ENCODE measurements at regions not wholly inside any gene's neighbourhood (a gene's known extent, or its start where the extent isn't known, plus 50 kb on each side); places are given as distances from the start of the nearest gene placed in this dataset.

- Histone ChIP-seq H3K27ac (ENCODE audit: low read depth, low read length) (no peak overlapping the region), H2BK120ac (ENCODE audit: low read depth, low read length) (no peak overlapping the region), H3K4ac (ENCODE audit: low read depth, low read length) (no peak overlapping the region), H2BK15ac (replicated peaks; ENCODE audit: low read depth) (no peak overlapping the region), H4K5ac (ENCODE audit: low read length) (no peak overlapping the region), H2BK5ac (ENCODE audit: low read length) (no peak overlapping the region), H3K79me1 (ENCODE audit: low read length) (no peaks in the 10 kb centered on the region), H3K4me2 (ENCODE audit: low read length) (no peak overlapping the region), H3K4me3 (ENCODE audit: low read length) (no peak overlapping the region), H2AK5ac (ENCODE audit: low read length) (no peak overlapping the region), H4K8ac (ENCODE audit: low read depth, low read length) (no peak overlapping the region), H3K27me3 (ENCODE audit: insufficient read depth, low read length, poor library complexity) (no peaks in the 10 kb centered on the region), H3K56ac (ENCODE audit: low read length) (no peak overlapping the region), H3K18ac (ENCODE audit: low read length) (no peak overlapping the region), H3K36me3 (ENCODE audit: control insufficient read depth, insufficient read depth, low read length) (no peaks in the 10 kb centered on the region), H3K79me2 (ENCODE audit: control insufficient read depth, insufficient read depth, low read length) (no peaks in the 10 kb centered on the region), H3K23ac (ENCODE audit: low read length) (no peak overlapping the region), H3K9ac (ENCODE audit: low read length) (no peak overlapping the region), H3K4me1 (ENCODE audit: control insufficient read depth, low read depth, low read length) (no peaks in the 10 kb centered on the region)
- no CpG with 5 or more reads among the region's 2 CpGs for WGBS (ENCODE audit: extremely low coverage, insufficient coverage, low lambda C conversion rate)
- no peak for DNase-seq
Observed at GRCh38 chr5:118616281-118616680, 372.1 kb downstream of the DTWD2 start.

- Histone ChIP-seq H4K5ac (ENCODE audit: low read length) (no peak overlapping the region), H3K4me1 (ENCODE audit: control insufficient read depth, low read depth, low read length) (no peaks in the 10 kb centered on the region), H2BK120ac (ENCODE audit: low read depth, low read length) (no peak overlapping the region), H3K79me1 (ENCODE audit: low read length) (no peaks in the 10 kb centered on the region), H3K23ac (ENCODE audit: low read length) (no peak overlapping the region), H3K4ac (ENCODE audit: low read depth, low read length) (no peak overlapping the region), H3K27ac (ENCODE audit: low read depth, low read length) (no peak overlapping the region), H2BK5ac (ENCODE audit: low read length) (no peak overlapping the region), H3K9ac (ENCODE audit: low read length) (no peak overlapping the region), H3K79me2 (ENCODE audit: control insufficient read depth, insufficient read depth, low read length) (no peaks in the 10 kb centered on the region), H3K27me3 (ENCODE audit: insufficient read depth, low read length, poor library complexity) (no peaks in the 10 kb centered on the region), H3K56ac (ENCODE audit: low read length) (no peak overlapping the region), H2AK5ac (ENCODE audit: low read length) (no peak overlapping the region), H4K8ac (ENCODE audit: low read depth, low read length) (no peak overlapping the region), H3K36me3 (ENCODE audit: control insufficient read depth, insufficient read depth, low read length) (no peaks in the 10 kb centered on the region), H3K18ac (ENCODE audit: low read length) (no peak overlapping the region), H2BK15ac (replicated peaks; ENCODE audit: low read depth) (no peak overlapping the region), H3K4me2 (ENCODE audit: low read length) (no peak overlapping the region), H3K4me3 (ENCODE audit: low read length) (no peak overlapping the region)
- no peak for DNase-seq
- no CpG with 5 or more reads among the region's 9 CpGs for WGBS (ENCODE audit: extremely low coverage, insufficient coverage, low lambda C conversion rate)
Observed at GRCh38 chr5:118614731-118615456, 373.5 kb downstream of the DTWD2 start.

GRCh38 chr5:118611332-118611945, 376.9 kb downstream of the DTWD2 start:
- H3K23ac ChIP-seq (ENCODE audit: low read length) = no peak overlapping the region
- no peak overlapping the region for H2BK15ac ChIP-seq (replicated peaks; ENCODE audit: low read depth)
- no peaks in the 10 kb centered on the region for H3K79me1 ChIP-seq (ENCODE audit: low read length)
- no peak overlapping the region for H4K5ac ChIP-seq (ENCODE audit: low read length)
- no peak overlapping the region for H3K9ac ChIP-seq (ENCODE audit: low read length)
- no peak overlapping the region for H3K4me3 ChIP-seq (ENCODE audit: low read length)
- no peaks in the 10 kb centered on the region for H3K36me3 ChIP-seq (ENCODE audit: control insufficient read depth, insufficient read depth, low read length)
- H3K4me2 ChIP-seq (ENCODE audit: low read length) = no peak overlapping the region
- H3K4ac ChIP-seq (ENCODE audit: low read depth, low read length) = no peak overlapping the region
- H3K27ac ChIP-seq (ENCODE audit: low read depth, low read length) = no peak overlapping the region
- H3K27me3 ChIP-seq (ENCODE audit: insufficient read depth, low read length, poor library complexity) = no peaks in the 10 kb centered on the region
- H2AK5ac ChIP-seq (ENCODE audit: low read length) = no peak overlapping the region
- no peak overlapping the region for H4K8ac ChIP-seq (ENCODE audit: low read depth, low read length)
- DNase-seq = peak; percentile 53
- no peaks in the 10 kb centered on the region for H3K4me1 ChIP-seq (ENCODE audit: control insufficient read depth, low read depth, low read length)
- H3K18ac ChIP-seq (ENCODE audit: low read length) = no peak overlapping the region
- H2BK5ac ChIP-seq (ENCODE audit: low read length) = no peak overlapping the region
- no CpG with 5 or more reads among the region's 5 CpGs for WGBS (ENCODE audit: extremely low coverage, insufficient coverage, low lambda C conversion rate)
- no peak overlapping the region for H3K56ac ChIP-seq (ENCODE audit: low read length)
- no peak overlapping the region for H2BK120ac ChIP-seq (ENCODE audit: low read depth, low read length)
- H3K79me2 ChIP-seq (ENCODE audit: control insufficient read depth, insufficient read depth, low read length) = no peaks in the 10 kb centered on the region

- Histone ChIP-seq H4K8ac (ENCODE audit: low read depth, low read length) (no peak overlapping the region), H2BK120ac (ENCODE audit: low read depth, low read length) (no peak overlapping the region), H3K27me3 (ENCODE audit: insufficient read depth, low read length, poor library complexity) (no peaks in the 10 kb centered on the region), H3K4ac (ENCODE audit: low read depth, low read length) (no peak overlapping the region), H2AK5ac (ENCODE audit: low read length) (no peak overlapping the region), H3K4me2 (ENCODE audit: low read length) (no peak overlapping the region), H3K18ac (ENCODE audit: low read length) (no peak overlapping the region), H3K27ac (ENCODE audit: low read depth, low read length) (no peak overlapping the region), H2BK15ac (replicated peaks; ENCODE audit: low read depth) (no peak overlapping the region), H3K79me1 (ENCODE audit: low read length) (no peaks in the 10 kb centered on the region), H3K9ac (ENCODE audit: low read length) (no peak overlapping the region), H3K4me1 (ENCODE audit: control insufficient read depth, low read depth, low read length) (no peaks in the 10 kb centered on the region), H3K23ac (ENCODE audit: low read length) (no peak overlapping the region), H3K79me2 (ENCODE audit: control insufficient read depth, insufficient read depth, low read length) (no peaks in the 10 kb centered on the region), H4K5ac (ENCODE audit: low read length) (no peak overlapping the region), H3K56ac (ENCODE audit: low read length) (no peak overlapping the region), H3K36me3 (ENCODE audit: control insufficient read depth, insufficient read depth, low read length) (no peaks in the 10 kb centered on the region), H2BK5ac (ENCODE audit: low read length) (no peak overlapping the region), H3K4me3 (ENCODE audit: low read length) (no peak overlapping the region)
- WGBS (ENCODE audit: extremely low coverage, insufficient coverage, low lambda C conversion rate) = no CpG with 5 or more reads among the region's 7 CpGs
- no peak for DNase-seq
Observed at GRCh38 chr5:118606940-118607339, 381.4 kb downstream of the DTWD2 start.

GRCh38 chr5:118605761-118606160, 382.6 kb downstream of the DTWD2 start:
- no peak overlapping the region for H3K27ac ChIP-seq (ENCODE audit: low read depth, low read length)
- no peak overlapping the region for H4K5ac ChIP-seq (ENCODE audit: low read length)
- no peak overlapping the region for H2BK120ac ChIP-seq (ENCODE audit: low read depth, low read length)
- no peak overlapping the region for H2BK15ac ChIP-seq (replicated peaks; ENCODE audit: low read depth)
- H2BK5ac ChIP-seq (ENCODE audit: low read length) = no peak overlapping the region
- H3K27me3 ChIP-seq (ENCODE audit: insufficient read depth, low read length, poor library complexity) = no peaks in the 10 kb centered on the region
- no peak overlapping the region for H3K9ac ChIP-seq (ENCODE audit: low read length)
- no peaks in the 10 kb centered on the region for H3K4me1 ChIP-seq (ENCODE audit: control insufficient read depth, low read depth, low read length)
- no peak overlapping the region for H3K4me2 ChIP-seq (ENCODE audit: low read length)
- no CpG with 5 or more reads among the region's 3 CpGs for WGBS (ENCODE audit: extremely low coverage, insufficient coverage, low lambda C conversion rate)
- no peak overlapping the region for H4K8ac ChIP-seq (ENCODE audit: low read depth, low read length)
- no peak for DNase-seq
- H3K36me3 ChIP-seq (ENCODE audit: control insufficient read depth, insufficient read depth, low read length) = no peaks in the 10 kb centered on the region
- H3K23ac ChIP-seq (ENCODE audit: low read length) = no peak overlapping the region
- H3K79me1 ChIP-seq (ENCODE audit: low read length) = no peaks in the 10 kb centered on the region
- no peak overlapping the region for H3K4ac ChIP-seq (ENCODE audit: low read depth, low read length)
- H3K18ac ChIP-seq (ENCODE audit: low read length) = no peak overlapping the region
- no peak overlapping the region for H3K4me3 ChIP-seq (ENCODE audit: low read length)
- H2AK5ac ChIP-seq (ENCODE audit: low read length) = no peak overlapping the region
- no peaks in the 10 kb centered on the region for H3K79me2 ChIP-seq (ENCODE audit: control insufficient read depth, insufficient read depth, low read length)
- H3K56ac ChIP-seq (ENCODE audit: low read length) = no peak overlapping the region

GRCh38 chr5:118604106-118604505, 384.2 kb downstream of the DTWD2 start:
- Histone ChIP-seq H3K9ac (ENCODE audit: low read length) (no peak overlapping the region), H3K4ac (ENCODE audit: low read depth, low read length) (no peak overlapping the region), H3K4me2 (ENCODE audit: low read length) (no peak overlapping the region), H3K56ac (ENCODE audit: low read length) (no peak overlapping the region), H3K27ac (ENCODE audit: low read depth, low read length) (no peak overlapping the region), H2BK5ac (ENCODE audit: low read length) (no peak overlapping the region), H2BK15ac (replicated peaks; ENCODE audit: low read depth) (no peak overlapping the region), H4K8ac (ENCODE audit: low read depth, low read length) (no peak overlapping the region), H3K79me1 (ENCODE audit: low read length) (no peaks in the 10 kb centered on the region), H3K4me1 (ENCODE audit: control insufficient read depth, low read depth, low read length) (no peaks in the 10 kb centered on the region), H4K5ac (ENCODE audit: low read length) (no peak overlapping the region), H3K27me3 (ENCODE audit: insufficient read depth, low read length, poor library complexity) (no peaks in the 10 kb centered on the region), H3K23ac (ENCODE audit: low read length) (no peak overlapping the region), H3K36me3 (ENCODE audit: control insufficient read depth, insufficient read depth, low read length) (no peaks in the 10 kb centered on the region), H3K18ac (ENCODE audit: low read length) (no peak overlapping the region), H3K4me3 (ENCODE audit: low read length) (no peak overlapping the region), H3K79me2 (ENCODE audit: control insufficient read depth, insufficient read depth, low read length) (no peaks in the 10 kb centered on the region), H2BK120ac (ENCODE audit: low read depth, low read length) (no peak overlapping the region), H2AK5ac (ENCODE audit: low read length) (no peak overlapping the region)
- no CpG with 5 or more reads among the region's 2 CpGs for WGBS (ENCODE audit: extremely low coverage, insufficient coverage, low lambda C conversion rate)
- no peak for DNase-seq
